GM12874 (cell line): ENCODE measurements at regions not wholly inside any gene's neighbourhood (a gene's known extent, or its start where the extent isn't known, plus 50 kb on each side); places are given as distances from the start of the nearest gene placed in this dataset.

ENCODE experiments used
- TF ChIP-seq, protein P1 (sequence below): IDR thresholded peaks from 2 replicates; pipeline ENCODE4 v1.5.1; 2011; ENCODE audit warnings: low read depth, mild to moderate bottlenecking, control low read depth, low read length, moderate library complexity; ENCODE audit not compliant: insufficient read depth

- TF ChIP-seq, protein P1, sequence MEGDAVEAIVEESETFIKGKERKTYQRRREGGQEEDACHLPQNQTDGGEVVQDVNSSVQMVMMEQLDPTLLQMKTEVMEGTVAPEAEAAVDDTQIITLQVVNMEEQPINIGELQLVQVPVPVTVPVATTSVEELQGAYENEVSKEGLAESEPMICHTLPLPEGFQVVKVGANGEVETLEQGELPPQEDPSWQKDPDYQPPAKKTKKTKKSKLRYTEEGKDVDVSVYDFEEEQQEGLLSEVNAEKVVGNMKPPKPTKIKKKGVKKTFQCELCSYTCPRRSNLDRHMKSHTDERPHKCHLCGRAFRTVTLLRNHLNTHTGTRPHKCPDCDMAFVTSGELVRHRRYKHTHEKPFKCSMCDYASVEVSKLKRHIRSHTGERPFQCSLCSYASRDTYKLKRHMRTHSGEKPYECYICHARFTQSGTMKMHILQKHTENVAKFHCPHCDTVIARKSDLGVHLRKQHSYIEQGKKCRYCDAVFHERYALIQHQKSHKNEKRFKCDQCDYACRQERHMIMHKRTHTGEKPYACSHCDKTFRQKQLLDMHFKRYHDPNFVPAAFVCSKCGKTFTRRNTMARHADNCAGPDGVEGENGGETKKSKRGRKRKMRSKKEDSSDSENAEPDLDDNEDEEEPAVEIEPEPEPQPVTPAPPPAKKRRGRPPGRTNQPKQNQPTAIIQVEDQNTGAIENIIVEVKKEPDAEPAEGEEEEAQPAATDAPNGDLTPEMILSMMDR = no peak
Measured at GRCh38 chr16:87174061-87174460, 143.1 kb downstream of the C16orf95 start.

DNA sequence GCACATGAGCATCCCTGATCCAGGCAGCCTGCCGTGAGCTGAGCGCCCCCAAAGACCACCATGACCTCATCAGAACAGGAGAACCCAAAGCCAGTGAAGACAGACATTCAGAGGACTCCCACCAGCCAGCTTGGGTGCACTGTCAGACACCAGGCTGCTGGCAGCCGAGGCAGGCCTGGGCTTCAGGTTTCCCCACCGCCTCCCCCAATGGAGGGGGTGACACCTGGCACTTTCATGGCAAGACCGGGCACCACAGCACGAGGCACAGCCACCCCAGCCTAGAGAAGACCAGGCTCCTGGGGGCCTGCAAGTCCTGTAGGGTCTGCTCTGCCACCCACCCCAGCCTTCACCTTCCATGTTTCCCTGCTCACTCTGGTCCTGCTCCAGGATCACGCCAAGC lies 140.5 kb downstream of the C16orf95 start:
- TF ChIP-seq, protein P1 = no peak

DNA sequence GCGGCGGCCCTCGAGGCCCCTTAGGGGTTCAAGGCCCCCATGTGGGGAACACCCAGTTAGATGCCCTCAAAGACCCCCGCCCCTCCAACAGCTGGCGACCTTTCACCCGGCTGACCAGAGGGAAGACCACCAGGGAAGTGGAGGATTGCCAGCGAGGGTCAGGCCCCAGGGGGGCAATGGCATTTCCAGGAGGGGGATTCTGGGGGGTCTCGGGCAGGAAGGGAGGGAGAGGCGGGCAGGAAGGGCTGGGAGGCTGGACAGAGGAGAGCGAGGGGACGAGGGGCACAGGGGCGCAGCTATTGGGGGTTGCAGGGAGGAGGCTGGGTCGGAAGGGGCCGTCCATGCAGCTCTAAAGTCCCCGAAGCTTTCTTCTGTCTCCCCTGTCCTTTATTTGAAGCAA lies 139.5 kb downstream of the C16orf95 start:
- TF ChIP-seq, protein P1 = no peak

GRCh38 chr16:87178177-87178863 lies 138.9 kb downstream of the C16orf95 start:
- TF ChIP-seq, protein P1 = no peak

DNA sequence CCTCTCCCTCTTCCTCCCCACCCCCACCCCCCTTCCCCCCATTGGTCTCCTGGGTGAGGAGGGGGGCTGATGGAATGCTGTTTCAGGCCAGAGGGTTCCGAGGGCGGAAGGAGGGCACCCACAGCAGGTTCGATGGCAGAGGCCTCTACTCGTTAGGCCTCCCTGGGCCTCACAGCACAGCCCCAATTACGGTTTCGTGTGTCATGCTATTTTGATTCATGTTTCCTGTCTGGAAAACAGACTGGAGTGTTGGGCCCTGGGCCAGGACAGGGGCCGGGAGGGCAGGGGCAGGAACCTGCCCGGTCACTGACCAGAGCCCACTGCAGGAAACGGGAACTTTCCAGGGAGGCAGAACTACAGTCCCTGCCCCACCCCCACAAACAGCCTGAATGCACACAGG lies 138.2 kb downstream of the C16orf95 start:
- TF ChIP-seq, protein P1 = no peak

GRCh38 chr16:87180069-87180468 lies 137.1 kb downstream of the C16orf95 start:
- TF ChIP-seq, protein P1 = no peak

DNA sequence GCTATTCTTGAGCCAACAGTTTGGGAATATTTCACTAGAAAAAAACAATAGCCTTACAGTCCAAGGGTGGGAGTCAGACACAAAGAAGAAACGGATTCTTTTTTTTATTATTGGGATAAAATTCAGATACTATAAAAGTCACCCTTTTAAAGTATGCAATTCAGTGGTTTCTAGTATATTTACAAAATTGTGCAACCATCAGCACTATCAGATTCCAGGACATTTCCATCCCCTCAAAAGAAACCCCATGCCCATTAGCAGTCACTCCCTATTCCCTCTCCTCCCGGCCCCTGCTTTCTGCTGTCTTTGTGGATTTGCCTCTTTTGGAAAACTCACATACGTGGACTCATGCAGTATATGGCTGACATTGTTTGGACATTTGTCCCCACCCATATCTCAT lies 134.4 kb downstream of the C16orf95 start:
- TF ChIP-seq, protein P1 = no peak
